GM12874 (cell line): ENCODE measurements at regions not wholly inside any gene's neighbourhood (a gene's known extent, or its start where the extent isn't known, plus 50 kb on each side); places are given as distances from the start of the nearest gene placed in this dataset.

Experiments used
- TF ChIP-seq, protein P1 (sequence below): IDR thresholded peaks from 2 replicates; pipeline ENCODE4 v1.5.1; 2011; ENCODE audit warnings: low read depth, mild to moderate bottlenecking, control low read depth, low read length, moderate library complexity; ENCODE audit not compliant: insufficient read depth

DNA sequence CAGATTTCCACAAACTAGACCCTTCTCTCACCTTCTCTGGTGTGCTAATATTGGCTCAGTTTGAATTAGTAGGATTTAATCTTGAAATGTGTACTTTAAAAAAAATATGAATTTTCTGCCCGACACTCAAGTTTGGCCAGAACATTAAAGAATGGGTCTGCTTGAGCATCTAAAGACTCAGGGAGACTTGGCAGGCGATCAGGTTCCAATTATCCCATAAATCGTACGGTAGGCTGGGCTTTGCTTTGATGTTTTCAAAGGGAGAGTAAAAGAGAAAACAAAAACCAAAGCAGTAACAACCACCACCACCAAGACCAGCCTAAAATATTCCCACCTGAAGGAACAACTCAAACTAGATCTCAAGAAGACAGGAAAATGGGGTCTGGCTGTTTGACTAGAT, 230.8 kb downstream of the EBLN2 start:
- TF ChIP-seq, protein P1, sequence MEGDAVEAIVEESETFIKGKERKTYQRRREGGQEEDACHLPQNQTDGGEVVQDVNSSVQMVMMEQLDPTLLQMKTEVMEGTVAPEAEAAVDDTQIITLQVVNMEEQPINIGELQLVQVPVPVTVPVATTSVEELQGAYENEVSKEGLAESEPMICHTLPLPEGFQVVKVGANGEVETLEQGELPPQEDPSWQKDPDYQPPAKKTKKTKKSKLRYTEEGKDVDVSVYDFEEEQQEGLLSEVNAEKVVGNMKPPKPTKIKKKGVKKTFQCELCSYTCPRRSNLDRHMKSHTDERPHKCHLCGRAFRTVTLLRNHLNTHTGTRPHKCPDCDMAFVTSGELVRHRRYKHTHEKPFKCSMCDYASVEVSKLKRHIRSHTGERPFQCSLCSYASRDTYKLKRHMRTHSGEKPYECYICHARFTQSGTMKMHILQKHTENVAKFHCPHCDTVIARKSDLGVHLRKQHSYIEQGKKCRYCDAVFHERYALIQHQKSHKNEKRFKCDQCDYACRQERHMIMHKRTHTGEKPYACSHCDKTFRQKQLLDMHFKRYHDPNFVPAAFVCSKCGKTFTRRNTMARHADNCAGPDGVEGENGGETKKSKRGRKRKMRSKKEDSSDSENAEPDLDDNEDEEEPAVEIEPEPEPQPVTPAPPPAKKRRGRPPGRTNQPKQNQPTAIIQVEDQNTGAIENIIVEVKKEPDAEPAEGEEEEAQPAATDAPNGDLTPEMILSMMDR, result no peak

DNA sequence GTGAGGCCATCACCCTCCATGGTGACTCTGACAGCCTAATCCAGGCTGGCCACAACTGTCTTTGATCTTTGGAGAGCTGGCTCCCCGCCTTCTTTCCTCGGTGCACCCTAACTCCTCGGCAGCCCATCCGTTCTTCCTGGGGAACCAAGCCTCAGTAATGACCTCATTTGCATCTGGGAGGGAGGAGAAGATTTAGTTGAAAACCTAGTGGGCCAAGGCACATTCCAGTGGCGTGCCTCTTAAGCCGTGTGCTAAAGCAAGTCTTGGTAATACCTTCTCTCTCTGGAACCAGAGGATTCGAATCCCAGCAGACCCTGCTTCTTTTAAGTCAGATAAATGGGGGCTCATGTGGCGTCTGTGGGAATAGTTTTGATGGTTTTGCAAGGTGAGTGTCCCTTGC, 233.1 kb downstream of the EBLN2 start:
- TF ChIP-seq, protein P1, result no peak

DNA sequence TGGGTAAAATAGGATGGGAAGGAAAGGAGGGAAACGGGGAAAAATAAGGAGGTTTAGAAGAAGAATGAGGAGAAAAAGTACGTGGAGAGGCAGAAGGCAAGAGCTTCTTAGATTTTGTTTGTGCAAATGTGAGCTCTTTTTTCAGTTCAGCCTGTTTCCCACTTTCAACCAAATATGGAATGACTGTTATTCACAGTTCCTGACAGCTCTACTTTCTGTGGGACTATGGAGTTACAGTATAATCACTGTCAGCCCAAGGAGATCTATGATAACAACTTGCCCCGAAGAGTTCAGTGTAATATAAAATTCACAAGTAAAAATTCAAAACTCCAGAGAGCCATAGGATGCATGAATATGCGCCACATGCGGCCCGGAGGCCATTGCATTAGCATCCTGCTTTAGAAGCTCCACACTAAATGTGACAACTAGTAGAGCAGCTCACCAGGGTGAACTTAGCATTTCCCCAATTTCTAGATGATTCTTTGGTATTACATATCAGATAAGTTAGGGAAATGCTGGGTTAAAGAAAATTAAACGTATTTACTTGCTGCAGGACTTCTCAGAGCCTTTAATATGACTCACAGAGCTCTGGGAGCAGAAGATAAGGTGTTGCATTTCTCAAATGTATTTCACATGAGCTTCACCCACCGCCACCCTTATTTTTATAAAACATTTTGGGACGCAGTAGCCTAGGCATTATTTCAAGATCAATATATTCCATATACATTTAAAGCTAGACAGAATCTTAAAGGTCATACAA, 234.6 kb downstream of the EBLN2 start:
- TF ChIP-seq, protein P1, result no peak

DNA sequence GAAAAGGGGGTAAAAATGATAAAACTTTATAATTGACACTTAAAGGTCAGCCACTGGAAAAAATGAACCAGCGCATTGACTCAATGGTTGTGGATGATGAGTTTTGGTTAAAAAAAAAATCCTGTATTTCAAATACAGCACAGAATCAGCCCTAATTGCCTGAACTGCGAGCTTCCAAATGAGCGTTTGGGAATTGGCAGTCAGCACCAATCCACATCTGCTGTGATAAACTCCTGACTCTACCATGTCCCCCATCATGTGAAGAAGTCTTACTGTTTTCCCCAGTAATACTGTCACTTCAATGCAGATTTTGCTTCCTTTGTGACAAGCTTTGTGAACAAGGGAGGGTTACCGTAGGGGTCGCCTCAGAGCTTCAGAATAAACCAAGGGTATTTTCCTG, 235.4 kb downstream of the EBLN2 start:
- TF ChIP-seq, protein P1, result no peak

DNA sequence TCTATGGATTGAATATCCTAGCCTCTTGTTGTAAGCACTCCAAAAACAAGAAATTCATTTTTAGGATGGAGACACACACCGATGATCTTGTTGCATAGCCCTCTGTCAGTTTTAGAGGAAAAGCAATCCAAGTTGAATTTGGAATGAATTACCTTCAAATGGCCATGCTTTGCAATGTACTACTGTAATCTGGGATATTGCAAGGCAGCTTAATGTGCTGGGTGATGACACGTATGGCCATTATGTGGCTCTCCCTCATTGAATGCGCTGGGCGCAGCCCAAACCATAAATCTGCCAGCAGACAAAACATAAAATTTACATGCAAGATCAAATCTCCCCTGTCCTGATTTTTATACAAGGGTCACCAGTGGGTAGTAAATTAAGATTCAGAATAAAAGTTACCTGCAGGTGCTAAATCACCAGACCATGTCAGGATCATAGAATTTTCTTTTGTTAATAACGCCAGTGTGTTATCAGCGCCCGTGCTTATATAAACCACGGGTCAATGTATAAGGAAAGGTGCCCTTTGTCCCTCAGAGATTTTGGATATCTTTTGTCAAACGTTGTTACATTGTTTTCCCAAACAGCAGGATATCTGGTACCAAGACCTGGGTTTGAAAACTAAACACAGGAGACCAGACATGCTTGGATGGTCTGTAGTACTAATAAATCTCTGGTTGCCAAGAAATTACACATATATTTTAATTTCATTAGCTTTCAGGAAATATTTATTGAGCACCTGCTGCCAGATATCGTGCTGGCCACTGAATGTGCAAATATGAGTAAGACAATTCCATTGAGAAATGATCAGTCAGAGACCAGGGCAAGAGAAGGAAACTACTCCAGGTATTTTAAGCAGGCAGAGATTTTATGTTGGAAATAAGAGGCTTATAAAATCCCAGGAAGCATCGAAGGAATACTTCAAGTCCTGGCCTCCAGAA, 237.1 kb downstream of the EBLN2 start:
- TF ChIP-seq, protein P1, result no peak

DNA sequence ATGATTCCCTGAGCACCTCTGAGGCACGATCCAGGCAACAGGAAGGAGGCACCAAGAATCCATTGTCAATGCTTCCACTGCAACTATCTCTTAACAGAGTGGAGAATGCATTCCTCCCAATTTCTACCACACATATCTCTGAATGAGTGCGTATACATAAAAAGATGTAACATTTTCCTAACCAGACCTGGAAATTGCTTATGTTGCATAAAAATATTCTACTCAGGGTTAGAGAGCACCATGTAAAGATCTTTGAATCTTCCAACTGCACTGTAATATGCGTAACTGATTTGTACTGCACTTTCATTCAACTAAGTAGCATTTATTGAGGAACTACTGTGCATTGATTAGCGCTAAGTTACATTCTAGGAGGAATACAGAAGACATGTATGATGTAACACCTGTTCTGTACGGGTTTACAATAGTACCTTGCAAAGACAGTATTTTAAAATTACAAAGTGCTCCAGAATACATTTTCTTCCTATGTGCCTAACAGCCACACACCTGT, 237.8 kb downstream of the EBLN2 start:
- TF ChIP-seq, protein P1, result no peak
